Ovary (tissue), 3 donors: ENCODE measurements at regions not wholly inside any gene's neighbourhood (a gene's known extent, or its start where the extent isn't known, plus 50 kb on each side); places are given as distances from the start of the nearest gene placed in this dataset.

ENCODE experiments used
- CTCF ChIP-seq, 3 donors: fragments of 450-650 bp in 2 of 3; fragments of 200-600 bp in 1 of 3; IDR thresholded peaks; one replicate each; pipeline versions ENCODE4 v1.5.1 to v1.8.0; 2016 to 2022; ENCODE audit warnings: antibody characterized with exemption in 3 of 3, mild to moderate bottlenecking in 1 of 3
- EP300 ChIP-seq: sonication (generic); formaldehyde crosslinking; IDR thresholded peaks from one replicate; pipeline ENCODE4 v1.6.1; 2017; ENCODE audit warnings: antibody characterized with exemption
- POLR2A ChIP-seq: fragments of 450-650 bp; IDR thresholded peaks from one replicate; pipeline ENCODE4 v1.6.1; 2017; ENCODE audit warnings: antibody characterized with exemption, mild to moderate bottlenecking, moderate library complexity
- donor health status: DM: no; HTN: no; CAD: no.

- TF ChIP-seq CTCF (IDR thresholded peaks at IDR 0.05) (no peak), POLR2A (no peak), EP300 (no peak)
Measured at GRCh38 chr15:37582852-37583251, 351.6 kb upstream of the TMCO5A start.
